Fibroblast of lung (primary cell): ENCODE measurements at regions not wholly inside any gene's neighbourhood (a gene's known extent, or its start where the extent isn't known, plus 50 kb on each side); places are given as distances from the start of the nearest gene placed in this dataset.

Source experiments
- DNase-seq, 2 donors: peaks; one replicate each; pipeline versions ENCODE4 v3.0.0 to v3.0.0-alpha.2; 2010; ENCODE audit warnings: low read depth in 2 of 2
- H2AFZ ChIP-seq: 2 replicates; pipeline ENCODE4 v1.5.1; 2012; ENCODE audit warnings: low read length, control low read depth, inconsistent platforms
- H3K27ac ChIP-seq: 2 replicates; pipeline ENCODE4 v1.5.1; 2011; ENCODE audit warnings: low read length, control low read depth; ENCODE audit not compliant: insufficient read depth
- H3K27me3 ChIP-seq: 2 replicates; pipeline ENCODE4 v1.5.1; 2011; ENCODE audit warnings: mild to moderate bottlenecking, low read length; ENCODE audit not compliant: control insufficient read depth, insufficient read depth
- H3K36me3 ChIP-seq: 2 replicates; pipeline ENCODE4 v1.5.1; 2011; ENCODE audit warnings: low read length; ENCODE audit not compliant: control insufficient read depth, insufficient read depth
- H3K4me1 ChIP-seq: 2 replicates; pipeline ENCODE4 v1.5.1; 2011; ENCODE audit warnings: low read length; ENCODE audit not compliant: control insufficient read depth, insufficient read depth; ENCODE audit errors: extremely low read depth
- H3K4me2 ChIP-seq: 2 replicates; pipeline ENCODE4 v1.5.1; 2011; ENCODE audit warnings: low read length, control low read depth; ENCODE audit not compliant: insufficient read depth; ENCODE audit errors: extremely low read depth
- H3K4me3 ChIP-seq, 4 experiments: fragments of 200-600 bp in 1 of 4; sonication (generic) in 1 of 4; replicated peaks in 1 of 4; 2 replicates each; pipeline ENCODE4 v1.5.1; 2011 to 2016; ENCODE audit warnings: low read length in 4 of 4, low read depth in 3 of 4, mild to moderate bottlenecking in 3 of 4, control low read depth in 2 of 4, inconsistent platforms in 1 of 4, mixed read lengths in 1 of 4; ENCODE audit not compliant: insufficient read depth in 1 of 4; ENCODE audit errors: control extremely low read depth in 1 of 4
- H3K79me2 ChIP-seq: 2 replicates; pipeline ENCODE4 v1.5.1; 2012; ENCODE audit warnings: mild to moderate bottlenecking, low read length, inconsistent platforms; ENCODE audit not compliant: control insufficient read depth, insufficient read depth
- H3K9ac ChIP-seq: 2 replicates; pipeline ENCODE4 v1.5.1; 2011; ENCODE audit warnings: mild to moderate bottlenecking, low read length, control low read depth; ENCODE audit not compliant: insufficient read depth
- H3K9me3 ChIP-seq: 2 replicates; pipeline ENCODE4 v1.5.1; 2012; ENCODE audit warnings: low read depth, low read length; ENCODE audit not compliant: control insufficient read depth, insufficient read depth
- H4K20me1 ChIP-seq: 2 replicates; pipeline ENCODE4 v1.5.1; 2011; ENCODE audit warnings: low read length; ENCODE audit not compliant: control insufficient read depth, insufficient read depth; ENCODE audit errors: extremely low read depth
- EZH2 ChIP-seq: IDR thresholded peaks from 2 replicates; pipeline ENCODE4 v1.5.1; 2012; ENCODE audit warnings: low read length, control low read depth, mild to moderate bottlenecking; ENCODE audit errors: missing control alignments
- TF ChIP-seq, protein P1 (sequence below), 2 donors: IDR thresholded peaks in 1 of 2; conservative IDR thresholded peaks in 1 of 2; 1 replicate in 1 of 2; 2 replicates in 1 of 2; pipeline ENCODE4 v1.5.1; 2011 to 2012; ENCODE audit warnings: low read length in 2 of 2, control low read depth in 1 of 2, inconsistent platforms in 1 of 2, low read depth in 1 of 2, mild to moderate bottlenecking in 1 of 2

DNA sequence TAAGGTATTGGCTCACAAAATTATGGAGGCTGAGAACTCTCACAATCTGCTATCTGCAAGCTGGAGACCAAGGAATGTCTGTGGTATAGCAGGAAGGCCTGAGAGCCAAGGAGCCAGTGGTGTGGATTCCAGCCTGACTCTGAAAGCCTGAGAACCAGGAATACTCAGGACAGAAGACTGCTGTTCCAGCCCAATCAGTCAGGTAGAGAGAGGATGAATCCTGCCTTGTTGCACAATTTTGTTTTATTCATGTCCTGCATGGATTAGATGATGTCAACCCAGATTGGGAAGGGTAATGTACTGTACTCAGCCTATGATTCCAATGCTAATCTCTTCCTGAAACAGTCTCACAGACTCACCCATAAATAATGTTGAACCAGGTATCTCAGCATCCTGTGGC is 312.4 kb upstream of the KCNMB2 start:
- Histone ChIP-seq H2AFZ (no peak overlapping the region), H3K27ac (no peak overlapping the region), H3K9me3 (no peaks in the 10 kb centered on the region), H3K27me3 (no peaks in the 10 kb centered on the region), H3K79me2 (no peaks in the 10 kb centered on the region), H3K36me3 (no peaks in the 10 kb centered on the region), H3K9ac (no peak overlapping the region), H3K4me2 (no peak overlapping the region), H4K20me1 (no peaks in the 10 kb centered on the region), H3K4me1 (no peaks in the 10 kb centered on the region), H3K4me3 (no peak overlapping the region)
- DNase-seq, result peak in 1 of 2 donors; percentile 77
- TF ChIP-seq, protein P1, sequence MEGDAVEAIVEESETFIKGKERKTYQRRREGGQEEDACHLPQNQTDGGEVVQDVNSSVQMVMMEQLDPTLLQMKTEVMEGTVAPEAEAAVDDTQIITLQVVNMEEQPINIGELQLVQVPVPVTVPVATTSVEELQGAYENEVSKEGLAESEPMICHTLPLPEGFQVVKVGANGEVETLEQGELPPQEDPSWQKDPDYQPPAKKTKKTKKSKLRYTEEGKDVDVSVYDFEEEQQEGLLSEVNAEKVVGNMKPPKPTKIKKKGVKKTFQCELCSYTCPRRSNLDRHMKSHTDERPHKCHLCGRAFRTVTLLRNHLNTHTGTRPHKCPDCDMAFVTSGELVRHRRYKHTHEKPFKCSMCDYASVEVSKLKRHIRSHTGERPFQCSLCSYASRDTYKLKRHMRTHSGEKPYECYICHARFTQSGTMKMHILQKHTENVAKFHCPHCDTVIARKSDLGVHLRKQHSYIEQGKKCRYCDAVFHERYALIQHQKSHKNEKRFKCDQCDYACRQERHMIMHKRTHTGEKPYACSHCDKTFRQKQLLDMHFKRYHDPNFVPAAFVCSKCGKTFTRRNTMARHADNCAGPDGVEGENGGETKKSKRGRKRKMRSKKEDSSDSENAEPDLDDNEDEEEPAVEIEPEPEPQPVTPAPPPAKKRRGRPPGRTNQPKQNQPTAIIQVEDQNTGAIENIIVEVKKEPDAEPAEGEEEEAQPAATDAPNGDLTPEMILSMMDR (conservative IDR thresholded peaks at IDR 0.05 in 1 of 2, IDR thresholded peaks at IDR 0.05 in 1 of 2; ENCODE audit: low read depth in 1 of 2, low read length in 2 of 2), result no peak
- no peak for TF ChIP-seq EZH2

DNA sequence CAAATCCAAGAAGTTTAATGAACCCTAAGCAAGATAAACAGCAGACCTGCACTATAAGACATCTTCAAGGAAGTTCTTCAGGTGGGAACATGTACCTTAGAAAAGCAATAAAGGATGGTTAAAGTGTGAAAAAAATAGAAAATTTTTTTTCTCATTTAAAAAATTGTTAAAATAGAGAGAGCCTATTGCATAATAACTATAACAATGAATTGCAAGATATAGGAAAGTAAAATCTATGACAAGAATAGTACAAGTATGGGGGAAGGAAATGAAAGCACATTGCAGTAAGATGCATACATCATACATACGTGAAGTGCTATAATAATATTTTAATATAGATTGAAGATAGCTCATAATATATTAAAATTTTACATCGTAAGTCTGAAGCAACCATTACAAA is 310.1 kb upstream of the KCNMB2 start:
- Histone ChIP-seq H3K27ac (no peak overlapping the region), H3K4me2 (no peak overlapping the region), H3K4me3 (no peak overlapping the region), H3K36me3 (no peaks in the 10 kb centered on the region), H2AFZ (no peak overlapping the region), H4K20me1 (no peaks in the 10 kb centered on the region), H3K9ac (no peak overlapping the region), H3K27me3 (no peaks in the 10 kb centered on the region), H3K4me1 (no peaks in the 10 kb centered on the region), H3K9me3 (no peaks in the 10 kb centered on the region), H3K79me2 (no peaks in the 10 kb centered on the region)
- TF ChIP-seq, protein P1 (conservative IDR thresholded peaks at IDR 0.05 in 1 of 2, IDR thresholded peaks at IDR 0.05 in 1 of 2; ENCODE audit: low read depth in 1 of 2, low read length in 2 of 2), result no peak
- no peak for TF ChIP-seq EZH2
- no peak for DNase-seq

DNA sequence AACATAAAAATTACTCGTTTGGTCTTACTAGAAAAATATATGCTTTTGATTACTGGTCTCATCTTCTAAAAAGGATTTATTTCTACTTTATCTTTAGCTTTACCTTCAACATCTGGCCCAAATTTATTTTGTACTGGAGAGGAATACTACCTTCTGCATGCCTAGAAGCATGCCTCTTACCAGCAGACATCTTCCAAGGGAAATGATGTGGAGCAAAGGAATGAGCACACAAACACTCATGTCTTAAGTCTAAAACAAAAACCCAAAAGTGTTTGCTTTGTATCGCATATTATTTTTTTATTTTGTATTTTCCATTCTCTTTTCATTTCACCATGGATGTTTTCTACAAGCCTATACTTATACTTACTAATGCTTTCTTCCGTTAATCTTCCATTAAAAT is 304.6 kb upstream of the KCNMB2 start:
- no peak for DNase-seq
- Histone ChIP-seq H3K4me2 (no peak overlapping the region), H3K9ac (no peak overlapping the region), H3K27ac (no peak overlapping the region), H4K20me1 (no peaks in the 10 kb centered on the region), H2AFZ (no peak overlapping the region), H3K4me3 (no peak overlapping the region), H3K9me3 (no peaks in the 10 kb centered on the region), H3K36me3 (no peaks in the 10 kb centered on the region), H3K27me3 (no peaks in the 10 kb centered on the region), H3K4me1 (no peaks in the 10 kb centered on the region), H3K79me2 (no peaks in the 10 kb centered on the region)
- no peak for TF ChIP-seq EZH2
- TF ChIP-seq, protein P1 (conservative IDR thresholded peaks at IDR 0.05 in 1 of 2, IDR thresholded peaks at IDR 0.05 in 1 of 2; ENCODE audit: low read depth in 1 of 2, low read length in 2 of 2), result no peak
